ENCODE measurements at regions not wholly inside any gene's neighbourhood (a gene's known extent, or its start where the extent isn't known, plus 50 kb on each side); places are given as distances from the start of the nearest gene placed in this dataset.

DNA sequence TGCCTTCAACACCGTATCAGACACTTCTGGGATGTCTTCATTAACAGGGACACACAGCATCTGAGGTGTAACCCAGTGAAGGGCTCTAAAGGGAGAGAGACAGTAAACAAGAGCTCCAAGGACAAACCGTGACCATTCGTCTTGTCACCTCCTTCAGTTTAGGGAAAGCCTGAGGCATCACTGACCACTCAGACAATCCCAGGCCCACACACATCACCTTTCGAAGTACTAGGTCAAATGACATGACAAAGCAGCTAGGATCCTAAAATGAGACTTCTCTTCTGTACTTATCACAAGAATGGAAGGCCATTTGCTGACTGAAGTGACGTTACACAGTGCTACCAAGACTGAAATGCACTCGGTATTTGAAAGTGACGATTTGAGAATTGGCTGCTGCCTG lies 200.7 kb upstream of the KCTD7 start:
- TF ChIP-seq, protein P1, sequence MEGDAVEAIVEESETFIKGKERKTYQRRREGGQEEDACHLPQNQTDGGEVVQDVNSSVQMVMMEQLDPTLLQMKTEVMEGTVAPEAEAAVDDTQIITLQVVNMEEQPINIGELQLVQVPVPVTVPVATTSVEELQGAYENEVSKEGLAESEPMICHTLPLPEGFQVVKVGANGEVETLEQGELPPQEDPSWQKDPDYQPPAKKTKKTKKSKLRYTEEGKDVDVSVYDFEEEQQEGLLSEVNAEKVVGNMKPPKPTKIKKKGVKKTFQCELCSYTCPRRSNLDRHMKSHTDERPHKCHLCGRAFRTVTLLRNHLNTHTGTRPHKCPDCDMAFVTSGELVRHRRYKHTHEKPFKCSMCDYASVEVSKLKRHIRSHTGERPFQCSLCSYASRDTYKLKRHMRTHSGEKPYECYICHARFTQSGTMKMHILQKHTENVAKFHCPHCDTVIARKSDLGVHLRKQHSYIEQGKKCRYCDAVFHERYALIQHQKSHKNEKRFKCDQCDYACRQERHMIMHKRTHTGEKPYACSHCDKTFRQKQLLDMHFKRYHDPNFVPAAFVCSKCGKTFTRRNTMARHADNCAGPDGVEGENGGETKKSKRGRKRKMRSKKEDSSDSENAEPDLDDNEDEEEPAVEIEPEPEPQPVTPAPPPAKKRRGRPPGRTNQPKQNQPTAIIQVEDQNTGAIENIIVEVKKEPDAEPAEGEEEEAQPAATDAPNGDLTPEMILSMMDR (conservative IDR thresholded peaks at IDR 0.05 in 1 of 2, IDR thresholded peaks at IDR 0.05 in 1 of 2; ENCODE audit: extremely low read depth in 1 of 2, insufficient read depth in 1 of 2, low read depth in 1 of 2, low read length in 2 of 2): no peak
- no peak for TF ChIP-seq EZH2 (IDR thresholded peaks at IDR 0.05; ENCODE audit: borderline replicate concordance, low read length)

Data from mammary epithelial cell (primary cell).